Keratinocyte (primary cell): ENCODE measurements at regions not wholly inside any gene's neighbourhood (a gene's known extent, or its start where the extent isn't known, plus 50 kb on each side); places are given as distances from the start of the nearest gene placed in this dataset.

Experiments used
- DNase-seq: peaks from one replicate; pipeline ENCODE4 v3.0.0-alpha.2; 2011; ENCODE audit warnings: low read depth, missing footprints, low spot score
- FAIRE-seq: peaks from 2 replicates; lab custom pipeline; 2011; peaks lifted over from hg19 to GRCh38; lab: Jason Lieb, UNC
- H2AFZ ChIP-seq: 2 replicates; pipeline ENCODE4 v1.6.0; 2012; ENCODE audit warnings: low read length, control low read depth, inconsistent platforms; ENCODE audit not compliant: control insufficient read depth
- H3K27ac ChIP-seq: 2 replicates; pipeline ENCODE4 v1.5.1; 2011; ENCODE audit warnings: low read length; ENCODE audit not compliant: control insufficient read depth, insufficient read depth
- H3K27me3 ChIP-seq: 3 replicates; pipeline ENCODE4 v1.6.0; 2011; ENCODE audit warnings: low read length; ENCODE audit not compliant: control insufficient read depth, insufficient read depth; ENCODE audit errors: extremely low read depth
- H3K36me3 ChIP-seq, 2 experiments: 2 replicates in 1 of 2; 3 replicates in 1 of 2; pipeline ENCODE4 v1.5.1; 2011; ENCODE audit warnings: low read length in 2 of 2, mild to moderate bottlenecking in 1 of 2; ENCODE audit not compliant: control insufficient read depth in 2 of 2, insufficient read depth in 2 of 2; ENCODE audit errors: extremely low read depth in 1 of 2
- H3K4me1 ChIP-seq: 3 replicates; pipeline ENCODE4 v1.5.1; 2011; ENCODE audit warnings: low read length; ENCODE audit not compliant: control insufficient read depth, insufficient read depth; ENCODE audit errors: extremely low read depth
- H3K4me2 ChIP-seq: 3 replicates; pipeline ENCODE4 v1.6.0; 2011; ENCODE audit warnings: low read depth, low read length; ENCODE audit not compliant: control insufficient read depth, insufficient read depth; ENCODE audit errors: extremely low read depth
- H3K4me3 ChIP-seq, 3 experiments: fragments of 200-600 bp in 1 of 3; sonication (generic) in 1 of 3; 2 replicates in 2 of 3; 3 replicates in 1 of 3; pipeline ENCODE4 v1.5.1; 2011 to 2016; ENCODE audit warnings: low read length in 3 of 3, mild to moderate bottlenecking in 3 of 3, control low read depth in 2 of 3, inconsistent platforms in 1 of 3, low read depth in 1 of 3, mixed read lengths in 1 of 3, mixed run types in 1 of 3, moderate library complexity in 1 of 3; ENCODE audit not compliant: control insufficient read depth in 2 of 3, insufficient read depth in 2 of 3; ENCODE audit errors: extremely low read depth in 1 of 3
- H3K79me2 ChIP-seq: 2 replicates; pipeline ENCODE4 v1.6.0; 2012; ENCODE audit warnings: low read length; ENCODE audit not compliant: control insufficient read depth, insufficient read depth
- H3K9ac ChIP-seq: 3 replicates; pipeline ENCODE4 v1.6.0; 2011; ENCODE audit warnings: low read length; ENCODE audit not compliant: control insufficient read depth, insufficient read depth; ENCODE audit errors: extremely low read depth
- H3K9me1 ChIP-seq: 3 replicates; pipeline ENCODE4 v1.6.0; 2011; ENCODE audit warnings: low read length; ENCODE audit not compliant: control insufficient read depth, insufficient read depth; ENCODE audit errors: extremely low read depth
- H3K9me3 ChIP-seq: 2 replicates; pipeline ENCODE4 v1.5.1; 2012; ENCODE audit warnings: low read depth, low read length; ENCODE audit not compliant: control insufficient read depth
- H4K20me1 ChIP-seq: 3 replicates; pipeline ENCODE4 v1.6.0; 2011; ENCODE audit warnings: low read length; ENCODE audit not compliant: control insufficient read depth, insufficient read depth; ENCODE audit errors: extremely low read depth
- CTCF ChIP-seq, 3 experiments: IDR thresholded peaks in 1 of 3; conservative IDR thresholded peaks in 1 of 3; optimal IDR thresholded peaks in 1 of 3; 2 replicates in 2 of 3; 3 replicates in 1 of 3; pipeline versions ENCODE3 to v1.5.1; 2011; ENCODE audit warnings: low read length in 3 of 3, mild to moderate bottlenecking in 3 of 3, moderate library complexity in 2 of 3, control low read depth in 1 of 3, inconsistent platforms in 1 of 3; ENCODE audit not compliant: insufficient read depth in 2 of 3; ENCODE audit errors: extremely low read depth in 1 of 3
- EZH2 ChIP-seq: IDR thresholded peaks from one replicate; pipeline ENCODE4 v1.6.1; 2012; ENCODE audit warnings: inconsistent platforms, mild to moderate bottlenecking, low read length, moderate library complexity
- dilution Hi-C: fragments of 300-500 bp; cut with MboI; formaldehyde crosslinking; loops from one replicate; pipeline ENCODE4 v1.7.0; 2020; ENCODE audit warnings: low sequenced_read_pairs; ENCODE audit not compliant: extremely low pct_ligation_motif_present

- no peak for TF ChIP-seq EZH2
- TF ChIP-seq CTCF (optimal IDR thresholded peaks at IDR 0.05 in 1 of 3, IDR thresholded peaks at IDR 0.05 in 1 of 3, conservative IDR thresholded peaks at IDR 0.05 in 1 of 3; ENCODE audit: extremely low read depth in 1 of 3, insufficient read depth in 2 of 3, low read length in 3 of 3) = no peak
- Histone ChIP-seq H3K27ac (peak overlapping the region; percentile 59), H3K79me2 (peaks cover 64% of the 10 kb centered on the region), H2AFZ (peak overlapping the region; percentile 15), H3K36me3 (no peaks in the 10 kb centered on the region), H3K4me1 (peaks cover 23% of the 10 kb centered on the region), H3K4me3 (peak overlapping the region; percentile 67 to 85 (median 74)), H3K9ac (peak overlapping the region; percentile 77), H3K4me2 (peak overlapping the region; percentile 91), H3K9me1 (peaks cover 5% of the 10 kb centered on the region), H3K27me3 (no peaks in the 10 kb centered on the region), H4K20me1 (peaks cover 19% of the 10 kb centered on the region), H3K9me3 (no peaks in the 10 kb centered on the region)
- DNase-seq = no peak
- FAIRE-seq = peak; percentile 9
- dilution Hi-C loops = no loop called here
Observed at GRCh38 chr22:25403811-25404471, 160.5 kb upstream of the GRK3 start.

- DNase-seq = no peak
- Histone ChIP-seq H3K27me3 (no peaks in the 10 kb centered on the region), H3K4me1 (peaks cover 23% of the 10 kb centered on the region)
Observed at GRCh38 chr22:25404556-25404927, 159.9 kb upstream of the GRK3 start.

More at GRCh38 chr22:25404556-25404927, 159.9 kb upstream of the GRK3 start:
- Histone ChIP-seq H3K9me1 (peaks cover 5% of the 10 kb centered on the region), H3K79me2 (peaks cover 59% of the 10 kb centered on the region), H4K20me1 (peaks cover 18% of the 10 kb centered on the region), H3K9ac (peak overlapping the region; percentile 77), H3K4me2 (peak overlapping the region; percentile 91), H3K27ac (peak overlapping the region; percentile 59), H3K9me3 (no peaks in the 10 kb centered on the region), H3K36me3 (no peaks in the 10 kb centered on the region), H2AFZ (peak overlapping the region; percentile 15), H3K4me3 (peak overlapping the region; percentile 67 to 85 (median 74))
- TF ChIP-seq EZH2 = no peak
- TF ChIP-seq CTCF (optimal IDR thresholded peaks at IDR 0.05 in 1 of 3, IDR thresholded peaks at IDR 0.05 in 1 of 3, conservative IDR thresholded peaks at IDR 0.05 in 1 of 3; ENCODE audit: extremely low read depth in 1 of 3, insufficient read depth in 2 of 3, low read length in 3 of 3) = no peak
- dilution Hi-C loops = no loop called here
- FAIRE-seq = no peak
